OCI-LY1 (cell line): ENCODE measurements at regions not wholly inside any gene's neighbourhood (a gene's known extent, or its start where the extent isn't known, plus 50 kb on each side); places are given as distances from the start of the nearest gene placed in this dataset.

ENCODE experiments used
- H2AFZ ChIP-seq: fragments of 200-600 bp; sonication (generic), shearing (Covaris generic); 2 replicates; pipeline ENCODE4 v1.6.0; 2014; ENCODE audit warnings: antibody characterized with exemption, mild to moderate bottlenecking, low read length
- H3F3A ChIP-seq: fragments of 200-600 bp; sonication (generic), shearing (Covaris generic); 2 replicates; pipeline ENCODE4 v1.6.0; 2014; ENCODE audit warnings: mild to moderate bottlenecking, antibody characterized with exemption, low read length, moderate library complexity; ENCODE audit not compliant: insufficient read depth
- H3K27ac ChIP-seq: fragments of 200-600 bp; sonication (generic); 2 replicates; pipeline ENCODE4 v1.5.1; 2014; ENCODE audit warnings: low read length, mixed run types, mild to moderate bottlenecking, low read depth; ENCODE audit not compliant: poor library complexity, severe bottlenecking
- H3K27me3 ChIP-seq: fragments of 200-600 bp; sonication (generic); 2 replicates; pipeline ENCODE4 v1.6.0; 2014; ENCODE audit warnings: antibody characterized with exemption, mild to moderate bottlenecking, low read length, moderate library complexity; ENCODE audit not compliant: insufficient read depth
- H3K36me3 ChIP-seq: fragments of 200-600 bp; sonication (generic); 2 replicates; pipeline ENCODE4 v1.6.1; 2014; ENCODE audit warnings: mild to moderate bottlenecking, antibody characterized with exemption, low read length, moderate library complexity, mixed read lengths; ENCODE audit not compliant: insufficient read depth
- H3K4me1 ChIP-seq: fragments of 200-600 bp; sonication (generic); 2 replicates; pipeline ENCODE4 v1.5.1; 2014; ENCODE audit warnings: mild to moderate bottlenecking, low read length, moderate library complexity; ENCODE audit not compliant: insufficient read depth, severe bottlenecking
- H3K4me2 ChIP-seq: fragments of 200-600 bp; sonication (generic), shearing (Covaris generic); 2 replicates; pipeline ENCODE4 v1.6.1; 2014; ENCODE audit warnings: low read length
- H3K4me3 ChIP-seq: fragments of 200-600 bp; sonication (generic); 2 replicates; pipeline ENCODE4 v1.5.1; 2014; ENCODE audit warnings: low read length, low read depth, mild to moderate bottlenecking, mixed read lengths; ENCODE audit not compliant: poor library complexity, severe bottlenecking
- H3K79me2 ChIP-seq: fragments of 200-600 bp; shearing (Covaris generic); 2 replicates; pipeline ENCODE4 v1.6.1; 2016; ENCODE audit warnings: mixed run types, low read length, mixed read lengths; ENCODE audit not compliant: insufficient read depth
- H3K9ac ChIP-seq: fragments of 200-600 bp; sonication (generic), shearing (Covaris generic); 2 replicates; pipeline ENCODE4 v1.6.1; 2014; ENCODE audit warnings: mild to moderate bottlenecking, low read length, mixed read lengths
- H3K9me2 ChIP-seq: fragments of 200-600 bp; sonication (generic), shearing (Covaris generic); 2 replicates; pipeline ENCODE4 v1.6.1; 2014; ENCODE audit warnings: low read depth, mild to moderate bottlenecking, low read length, mixed read lengths
- H3K9me3 ChIP-seq: fragments of 200-600 bp; shearing (Covaris generic); 2 replicates; pipeline ENCODE4 v1.6.1; 2014; ENCODE audit warnings: low read length, mixed read lengths
- H4K20me1 ChIP-seq: fragments of 200-600 bp; sonication (generic), shearing (Covaris generic); 2 replicates; pipeline ENCODE4 v1.6.0; 2016; ENCODE audit warnings: mild to moderate bottlenecking, low read length; ENCODE audit not compliant: insufficient read depth
- CTCF ChIP-seq: fragments of 200-600 bp; sonication (generic), shearing (Covaris generic); IDR thresholded peaks from 2 replicates; pipeline ENCODE4 v1.5.1; 2017; ENCODE audit warnings: mild to moderate bottlenecking, antibody characterized with exemption, low read length, moderate library complexity, mixed read lengths
- EZH2 ChIP-seq: fragments of 200-600 bp; sonication (generic), shearing (Covaris generic); IDR thresholded peaks from 2 replicates; pipeline ENCODE4 v1.8.0; 2017; ENCODE audit warnings: borderline replicate concordance, mixed run types, mild to moderate bottlenecking, antibody characterized with exemption, low read length, moderate library complexity, mixed read lengths

DNA sequence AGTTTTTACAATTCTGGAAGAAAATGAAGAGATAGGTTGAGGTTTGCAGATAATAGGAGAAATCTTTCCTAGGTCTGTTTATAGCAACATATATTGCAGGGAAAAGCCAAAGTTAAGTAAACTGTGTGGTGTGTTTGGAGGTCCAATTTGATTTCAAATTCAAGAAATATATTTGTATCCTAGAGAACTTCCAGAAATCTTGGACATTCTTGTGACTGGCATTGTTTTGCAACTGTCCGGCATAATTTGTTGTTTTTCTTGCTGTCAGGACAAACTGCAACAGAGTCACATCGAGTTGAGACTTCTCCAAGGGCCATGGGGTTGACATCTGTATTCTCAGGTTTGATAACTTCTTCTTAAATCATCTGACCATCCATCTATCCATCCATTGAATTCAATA is 170.9 kb upstream of the ZEB2 start:
- Histone ChIP-seq H3K4me1 (peaks cover 48% of the 10 kb centered on the region), H3K4me3 (no peak overlapping the region), H3K79me2 (no peaks in the 10 kb centered on the region), H3K9me2 (no peaks in the 10 kb centered on the region), H3K9me3 (no peaks in the 10 kb centered on the region), H3K4me2 (no peak overlapping the region), H3K27ac (no peak overlapping the region), H3K36me3 (no peaks in the 10 kb centered on the region), H3K9ac (no peak overlapping the region), H3F3A (peaks cover 12% of the 10 kb centered on the region), H4K20me1 (no peaks in the 10 kb centered on the region), H2AFZ (no peak overlapping the region), H3K27me3 (no peaks in the 10 kb centered on the region)
- TF ChIP-seq CTCF (no peak), EZH2 (no peak)

GRCh38 chr2:144686518-144687215 is 166.7 kb upstream of the ZEB2 start:
- Histone ChIP-seq H3K79me2 (no peaks in the 10 kb centered on the region), H3K27ac (peak overlapping the region; percentile 86), H3K4me3 (no peak overlapping the region), H3K36me3 (no peaks in the 10 kb centered on the region), H3K4me2 (peak overlapping the region; percentile 12; the same call in 1 of the 2 replicates), H3F3A (peaks cover 12% of the 10 kb centered on the region), H3K27me3 (no peaks in the 10 kb centered on the region), H3K4me1 (peaks cover 82% of the 10 kb centered on the region), H3K9me2 (no peaks in the 10 kb centered on the region), H2AFZ (no peak overlapping the region), H3K9ac (peak overlapping the region; percentile 22; the same call in 1 of the 2 replicates), H4K20me1 (no peaks in the 10 kb centered on the region), H3K9me3 (no peaks in the 10 kb centered on the region)
- TF ChIP-seq CTCF, result no peak

DNA sequence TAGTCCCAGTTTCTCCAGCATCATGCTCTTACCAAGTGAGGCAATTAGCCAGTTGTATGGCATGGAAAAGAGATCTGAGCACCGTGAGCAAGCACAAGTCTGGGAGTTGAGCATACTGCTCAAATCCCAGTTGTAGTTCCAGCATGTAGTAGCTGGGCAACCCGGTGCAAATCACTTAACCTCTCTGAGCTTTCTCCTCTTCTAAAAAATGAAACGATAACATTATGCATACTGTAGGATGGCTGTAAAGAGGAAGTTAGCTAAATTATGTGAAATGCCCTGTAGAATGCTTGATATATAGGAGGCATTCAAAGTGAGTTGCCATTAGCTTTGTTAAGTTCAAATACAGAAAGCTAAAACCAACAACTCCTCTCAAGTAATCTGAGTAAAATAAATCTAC is 164.0 kb upstream of the ZEB2 start:
- Histone ChIP-seq H3K27me3 (no peaks in the 10 kb centered on the region), H3F3A (peaks cover 12% of the 10 kb centered on the region), H2AFZ (no peak overlapping the region), H3K9me2 (no peaks in the 10 kb centered on the region), H3K79me2 (no peaks in the 10 kb centered on the region), H4K20me1 (no peaks in the 10 kb centered on the region), H3K9ac (peak overlapping the region; percentile 61), H3K4me2 (peak overlapping the region; percentile 51), H3K9me3 (no peaks in the 10 kb centered on the region), H3K27ac (peak overlapping the region; percentile 91), H3K36me3 (no peaks in the 10 kb centered on the region), H3K4me3 (peak overlapping the region; percentile 35), H3K4me1 (peaks cover 97% of the 10 kb centered on the region)
- TF ChIP-seq EZH2, result no peak
- TF ChIP-seq CTCF, result no peak
